ENCODE measurements at regions not wholly inside any gene's neighbourhood (a gene's known extent, or its start where the extent isn't known, plus 50 kb on each side); places are given as distances from the start of the nearest gene placed in this dataset.
"Not testable (repeated sequence)": the region's sequence is repeated elsewhere in the genome, so short reads cannot be mapped to it uniquely, and the experiment has no call there.

- no peak for TF ChIP-seq CTCF (IDR thresholded peaks at IDR 0.05; ENCODE audit: borderline replicate concordance, insufficient read depth, low read depth, low read length)
- H3K4me3 ChIP-seq (ENCODE audit: low read depth, low read length) = no peak overlapping the region
These were observed 518.9 kb downstream of the RERGL start for GRCh38 chr12:17571047-17571446.

GRCh38 chr12:17564630-17565029 is 525.4 kb downstream of the RERGL start:
- not testable (repeated sequence) for H3K4me3 ChIP-seq (ENCODE audit: low read depth, low read length)

- no peak for TF ChIP-seq CTCF (IDR thresholded peaks at IDR 0.05; ENCODE audit: borderline replicate concordance, insufficient read depth, low read depth, low read length)
- no peak overlapping the region for H3K4me3 ChIP-seq (ENCODE audit: low read depth, low read length)
These were observed 540.0 kb downstream of the RERGL start for GRCh38 chr12:17550011-17550410.

GRCh38 chr12:17540921-17541320 is 549.1 kb downstream of the RERGL start:
- TF ChIP-seq CTCF (IDR thresholded peaks at IDR 0.05; ENCODE audit: borderline replicate concordance, insufficient read depth, low read depth, low read length) = no peak
- H3K4me3 ChIP-seq (ENCODE audit: low read depth, low read length) = no peak overlapping the region

GRCh38 chr12:17528394-17528793 is 561.6 kb downstream of the RERGL start:
- TF ChIP-seq CTCF (IDR thresholded peaks at IDR 0.05; ENCODE audit: borderline replicate concordance, insufficient read depth, low read depth, low read length) = no peak
- no peak overlapping the region for H3K4me3 ChIP-seq (ENCODE audit: low read depth, low read length)

- no peak for TF ChIP-seq CTCF (IDR thresholded peaks at IDR 0.05; ENCODE audit: borderline replicate concordance, insufficient read depth, low read depth, low read length)
- H3K4me3 ChIP-seq (ENCODE audit: low read depth, low read length) = no peak overlapping the region
These were observed 563.0 kb downstream of the RERGL start for GRCh38 chr12:17527021-17527420.

- H3K4me3 ChIP-seq (ENCODE audit: low read depth, low read length) = no peak overlapping the region
- no peak for TF ChIP-seq CTCF (IDR thresholded peaks at IDR 0.05; ENCODE audit: borderline replicate concordance, insufficient read depth, low read depth, low read length)
These were observed 578.6 kb downstream of the RERGL start for GRCh38 chr12:17511369-17511768.

GRCh38 chr12:17507336-17507735 is 582.7 kb downstream of the RERGL start:
- no peak overlapping the region for H3K4me3 ChIP-seq (ENCODE audit: low read depth, low read length)
- TF ChIP-seq CTCF (IDR thresholded peaks at IDR 0.05; ENCODE audit: borderline replicate concordance, insufficient read depth, low read depth, low read length) = no peak
